GM23338 (cell line): ENCODE measurements at regions not wholly inside any gene's neighbourhood (a gene's known extent, or its start where the extent isn't known, plus 50 kb on each side); places are given as distances from the start of the nearest gene placed in this dataset.

Source experiments
- ATAC-seq: fragments of 200-7000 bp; cut with Tn5 transposase; 3 replicates; pipeline ENCODE4 v1.9.1; 2020
- DNase-seq: peaks from one replicate; pipeline ENCODE4 v3.0.0-alpha.2; 2015; ENCODE audit warnings: low spot score
- H2AFZ ChIP-seq: fragments of 200-600 bp; sonication (generic); 2 replicates; pipeline ENCODE4 v1.8.0; 2016; ENCODE audit warnings: antibody characterized with exemption, mild to moderate bottlenecking, moderate library complexity
- H3F3A ChIP-seq: fragments of 200-600 bp; sonication (generic); replicated peaks from 2 replicates; pipeline ENCODE4 v1.8.0; 2017; ENCODE audit warnings: antibody characterized with exemption, mixed run types, low read depth
- H3K27ac ChIP-seq: fragments of 200-600 bp; sonication (generic); 2 replicates; pipeline ENCODE4 v1.6.1; 2016; ENCODE audit warnings: low read depth
- H3K27me3 ChIP-seq: fragments of 200-600 bp; sonication (generic); 2 replicates; pipeline ENCODE4 v1.8.0; 2016; ENCODE audit warnings: mild to moderate bottlenecking, mixed run types, moderate library complexity; ENCODE audit not compliant: insufficient read depth
- H3K36me3 ChIP-seq: fragments of 200-600 bp; sonication (generic); 2 replicates; pipeline ENCODE4 v1.8.0; 2016; ENCODE audit warnings: mild to moderate bottlenecking; ENCODE audit not compliant: insufficient read depth
- H3K4me1 ChIP-seq: fragments of 200-600 bp; sonication (generic); 2 replicates; pipeline ENCODE4 v1.8.0; 2016; ENCODE audit warnings: mild to moderate bottlenecking, moderate library complexity; ENCODE audit not compliant: insufficient read depth
- H3K4me2 ChIP-seq: fragments of 200-600 bp; sonication (generic); 2 replicates; pipeline ENCODE4 v1.7.1; 2017; ENCODE audit warnings: mixed run types
- H3K4me3 ChIP-seq: fragments of 200-600 bp; sonication (generic); 2 replicates; pipeline ENCODE4 v1.6.1; 2016; ENCODE audit warnings: mixed run types
- H3K79me2 ChIP-seq: fragments of 200-600 bp; sonication (generic); replicated peaks from 2 replicates; pipeline ENCODE4 v1.8.0; 2017; ENCODE audit warnings: mild to moderate bottlenecking; ENCODE audit not compliant: insufficient read depth
- H3K9me2 ChIP-seq: fragments of 200-600 bp; sonication (generic); 2 replicates; pipeline ENCODE4 v1.8.0; 2017; ENCODE audit not compliant: insufficient read depth
- H4K20me1 ChIP-seq: fragments of 200-600 bp; sonication (generic); replicated peaks from 2 replicates; pipeline ENCODE4 v1.8.0; 2017; ENCODE audit warnings: mild to moderate bottlenecking; ENCODE audit not compliant: insufficient read depth
- H3K27ac Mint-ChIP-seq: 2 replicates; pipeline ENCODE4 v1.8.0; 2020; ENCODE audit warnings: inconsistent platforms, mild to moderate bottlenecking, moderate library complexity, mixed read lengths
- H3K27me3 Mint-ChIP-seq: 3 replicates; pipeline ENCODE4 v1.8.0; 2022; ENCODE audit warnings: low read depth, mild to moderate bottlenecking, moderate library complexity, mixed read lengths, inconsistent platforms; ENCODE audit not compliant: insufficient read depth, poor library complexity
- H3K36me3 Mint-ChIP-seq: 3 replicates; pipeline ENCODE4 v1.8.0; 2021; ENCODE audit warnings: low read depth, mild to moderate bottlenecking, inconsistent platforms, moderate library complexity, mixed read lengths
- H3K4me1 Mint-ChIP-seq: 3 replicates; pipeline ENCODE4 v1.8.0; 2020; ENCODE audit warnings: mild to moderate bottlenecking, inconsistent platforms, mixed read lengths
- H3K4me3 Mint-ChIP-seq: 3 replicates; pipeline ENCODE4 v1.8.0; 2021; ENCODE audit warnings: moderate library complexity, mild to moderate bottlenecking, inconsistent platforms, mixed read lengths
- H3K9me3 Mint-ChIP-seq: 3 replicates; pipeline ENCODE4 v1.8.0; 2020; ENCODE audit warnings: moderate library complexity, mild to moderate bottlenecking, inconsistent platforms, mixed read lengths
- CREB1 ChIP-seq: fragments of 250-450 bp; sonication (Bioruptor Pico); IDR thresholded peaks from 2 replicates; pipeline ENCODE4 v1.5.0; 2020; ENCODE audit warnings: low read depth, mild to moderate bottlenecking, moderate library complexity
- ETS1 ChIP-seq: IDR thresholded peaks from 2 replicates; pipeline ENCODE4 v1.6.1; 2016; ENCODE audit warnings: antibody characterized with exemption
- EZH2 ChIP-seq: fragments of 200-600 bp; sonication (generic); IDR thresholded peaks from one replicate; pipeline ENCODE4 v1.8.0; 2017; ENCODE audit warnings: antibody characterized with exemption, mild to moderate bottlenecking, low read depth; ENCODE audit not compliant: unreplicated experiment
- EZH2phosphoT487 ChIP-seq: fragments of 200-600 bp; sonication (generic); IDR thresholded peaks from one replicate; pipeline ENCODE4 v1.8.1; 2018; ENCODE audit warnings: antibody characterized with exemption; ENCODE audit not compliant: unreplicated experiment
- JUNB ChIP-seq: IDR thresholded peaks from one replicate; pipeline ENCODE4 v1.6.1; 2016; ENCODE audit warnings: antibody characterized with exemption; ENCODE audit not compliant: unreplicated experiment
- NANOG ChIP-seq: IDR thresholded peaks from 2 replicates; pipeline ENCODE4 v1.6.1; 2016; ENCODE audit warnings: antibody characterized with exemption, borderline replicate concordance
- POLR2AphosphoS5 ChIP-seq: IDR thresholded peaks from 2 replicates; pipeline ENCODE4 v1.6.1; 2016; ENCODE audit warnings: antibody characterized with exemption, low read depth
- STAT1 ChIP-seq: IDR thresholded peaks from one replicate; pipeline ENCODE4 v1.6.1; 2016; ENCODE audit warnings: antibody characterized with exemption; ENCODE audit not compliant: unreplicated experiment
- ZNF114 ChIP-seq: fragments of 250-450 bp; sonication (Bioruptor Pico); IDR thresholded peaks from 2 replicates; pipeline ENCODE4 v1.5.0; 2020; ENCODE audit warnings: mild to moderate bottlenecking, moderate library complexity
- ZNF331 ChIP-seq: fragments of 250-450 bp; sonication (Bioruptor Pico); IDR thresholded peaks from 2 replicates; pipeline ENCODE4 v1.5.0; 2020; ENCODE audit warnings: low read depth, mild to moderate bottlenecking, moderate library complexity
- ZNF462 ChIP-seq: fragments of 250-450 bp; sonication (Bioruptor Pico); IDR thresholded peaks from 2 replicates; pipeline ENCODE4 v1.5.0; 2020; ENCODE audit warnings: mild to moderate bottlenecking, moderate library complexity
- TF ChIP-seq, protein P1 (sequence below), 2 experiments: fragments of 200-600 bp in 1 of 2; sonication (generic) in 1 of 2; conservative IDR thresholded peaks; 2 replicates each; pipeline versions ENCODE4 v1.5.1 to v1.6.1; 2016 to 2017; ENCODE audit warnings: antibody characterized with exemption in 2 of 2, low read depth in 2 of 2, mild to moderate bottlenecking in 2 of 2, moderate library complexity in 1 of 2
- TF ChIP-seq, protein P2 (sequence below): IDR thresholded peaks from one replicate; pipeline ENCODE4 v1.6.1; 2018; ENCODE audit warnings: antibody characterized with exemption; ENCODE audit not compliant: unreplicated experiment

DNA sequence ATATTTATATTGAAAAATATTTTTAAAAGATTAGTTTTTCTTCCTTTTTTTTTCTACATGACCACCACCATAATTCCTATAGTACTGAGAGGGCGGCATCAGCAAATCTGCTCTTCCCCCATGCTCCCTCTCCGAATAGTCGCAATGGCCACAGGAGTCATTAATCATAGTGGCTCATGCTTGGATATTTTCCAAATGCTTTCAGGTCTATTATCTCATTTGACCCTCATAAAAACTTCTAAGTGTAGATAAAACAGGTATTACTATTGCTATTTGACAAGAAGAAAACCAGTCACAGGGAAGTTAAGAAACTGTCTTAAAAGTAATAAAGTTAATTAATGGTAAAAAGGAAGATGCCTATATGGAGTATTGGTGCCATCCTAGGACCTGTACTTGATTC is 440.7 kb downstream of the CMPK2 start:
- Histone ChIP-seq H3K27ac (no peak overlapping the region), H3K27me3 (no peaks in the 10 kb centered on the region; the same call in 1 of the 2 replicates), H3K4me2 (no peak overlapping the region), H3F3A (no peaks in the 10 kb centered on the region), H3K79me2 (no peaks in the 10 kb centered on the region), H2AFZ (no peak overlapping the region), H3K36me3 (no peaks in the 10 kb centered on the region), H3K4me3 (no peak overlapping the region), H3K9me2 (no peaks in the 10 kb centered on the region), H3K4me1 (no peaks in the 10 kb centered on the region), H4K20me1 (no peaks in the 10 kb centered on the region)
- H3K4me3 Mint-ChIP-seq: no peak overlapping the region
- no peaks in the 10 kb centered on the region; the same call in 2 of the 3 replicates for H3K4me1 Mint-ChIP-seq
- H3K27me3 Mint-ChIP-seq: no peaks in the 10 kb centered on the region
- peaks cover 64% of the 10 kb centered on the region for H3K9me3 Mint-ChIP-seq
- DNase-seq (no peak), ATAC-seq (no peak)
- TF ChIP-seq, protein P1, sequence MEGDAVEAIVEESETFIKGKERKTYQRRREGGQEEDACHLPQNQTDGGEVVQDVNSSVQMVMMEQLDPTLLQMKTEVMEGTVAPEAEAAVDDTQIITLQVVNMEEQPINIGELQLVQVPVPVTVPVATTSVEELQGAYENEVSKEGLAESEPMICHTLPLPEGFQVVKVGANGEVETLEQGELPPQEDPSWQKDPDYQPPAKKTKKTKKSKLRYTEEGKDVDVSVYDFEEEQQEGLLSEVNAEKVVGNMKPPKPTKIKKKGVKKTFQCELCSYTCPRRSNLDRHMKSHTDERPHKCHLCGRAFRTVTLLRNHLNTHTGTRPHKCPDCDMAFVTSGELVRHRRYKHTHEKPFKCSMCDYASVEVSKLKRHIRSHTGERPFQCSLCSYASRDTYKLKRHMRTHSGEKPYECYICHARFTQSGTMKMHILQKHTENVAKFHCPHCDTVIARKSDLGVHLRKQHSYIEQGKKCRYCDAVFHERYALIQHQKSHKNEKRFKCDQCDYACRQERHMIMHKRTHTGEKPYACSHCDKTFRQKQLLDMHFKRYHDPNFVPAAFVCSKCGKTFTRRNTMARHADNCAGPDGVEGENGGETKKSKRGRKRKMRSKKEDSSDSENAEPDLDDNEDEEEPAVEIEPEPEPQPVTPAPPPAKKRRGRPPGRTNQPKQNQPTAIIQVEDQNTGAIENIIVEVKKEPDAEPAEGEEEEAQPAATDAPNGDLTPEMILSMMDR (conservative IDR thresholded peaks at IDR 0.05; ENCODE audit: low read depth in 2 of 2): no peak
- TF ChIP-seq, protein P2, sequence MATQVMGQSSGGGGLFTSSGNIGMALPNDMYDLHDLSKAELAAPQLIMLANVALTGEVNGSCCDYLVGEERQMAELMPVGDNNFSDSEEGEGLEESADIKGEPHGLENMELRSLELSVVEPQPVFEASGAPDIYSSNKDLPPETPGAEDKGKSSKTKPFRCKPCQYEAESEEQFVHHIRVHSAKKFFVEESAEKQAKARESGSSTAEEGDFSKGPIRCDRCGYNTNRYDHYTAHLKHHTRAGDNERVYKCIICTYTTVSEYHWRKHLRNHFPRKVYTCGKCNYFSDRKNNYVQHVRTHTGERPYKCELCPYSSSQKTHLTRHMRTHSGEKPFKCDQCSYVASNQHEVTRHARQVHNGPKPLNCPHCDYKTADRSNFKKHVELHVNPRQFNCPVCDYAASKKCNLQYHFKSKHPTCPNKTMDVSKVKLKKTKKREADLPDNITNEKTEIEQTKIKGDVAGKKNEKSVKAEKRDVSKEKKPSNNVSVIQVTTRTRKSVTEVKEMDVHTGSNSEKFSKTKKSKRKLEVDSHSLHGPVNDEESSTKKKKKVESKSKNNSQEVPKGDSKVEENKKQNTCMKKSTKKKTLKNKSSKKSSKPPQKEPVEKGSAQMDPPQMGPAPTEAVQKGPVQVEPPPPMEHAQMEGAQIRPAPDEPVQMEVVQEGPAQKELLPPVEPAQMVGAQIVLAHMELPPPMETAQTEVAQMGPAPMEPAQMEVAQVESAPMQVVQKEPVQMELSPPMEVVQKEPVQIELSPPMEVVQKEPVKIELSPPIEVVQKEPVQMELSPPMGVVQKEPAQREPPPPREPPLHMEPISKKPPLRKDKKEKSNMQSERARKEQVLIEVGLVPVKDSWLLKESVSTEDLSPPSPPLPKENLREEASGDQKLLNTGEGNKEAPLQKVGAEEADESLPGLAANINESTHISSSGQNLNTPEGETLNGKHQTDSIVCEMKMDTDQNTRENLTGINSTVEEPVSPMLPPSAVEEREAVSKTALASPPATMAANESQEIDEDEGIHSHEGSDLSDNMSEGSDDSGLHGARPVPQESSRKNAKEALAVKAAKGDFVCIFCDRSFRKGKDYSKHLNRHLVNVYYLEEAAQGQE: no peak
- TF ChIP-seq CREB1 (CRISPR knock-in tag) (no peak), JUNB (no peak), POLR2AphosphoS5 (no peak), STAT1 (no peak), NANOG (no peak), ZNF331 (CRISPR knock-in tag) (no peak), EZH2phosphoT487 (no peak), ETS1 (no peak), EZH2 (no peak), ZNF114 (CRISPR knock-in tag) (no peak), ZNF462 (CRISPR knock-in tag) (no peak)
- H3K27ac Mint-ChIP-seq: no peak overlapping the region
- no peaks in the 10 kb centered on the region for H3K36me3 Mint-ChIP-seq
